GM18507 (cell line): ENCODE measurements at regions not wholly inside any gene's neighbourhood (a gene's known extent, or its start where the extent isn't known, plus 50 kb on each side); places are given as distances from the start of the nearest gene placed in this dataset.

Experiments
- DNase-seq: peaks from one replicate; pipeline ENCODE4 v3.0.0; 2011; ENCODE audit warnings: low read depth; ENCODE audit not compliant: insufficient read length; ENCODE audit errors: extremely low spot score
- FAIRE-seq: peaks from 2 replicates; lab custom pipeline; 2011; peaks lifted over from hg19 to GRCh38; lab: Jason Lieb, UNC

GRCh38 chr7:144941127-144941526 is 105.3 kb upstream of the TPK1 start:
- DNase-seq (no peak), FAIRE-seq (no peak)

- no peak for DNase-seq
- FAIRE-seq = no peak
These were observed 101.3 kb upstream of the TPK1 start for GRCh38 chr7:144937199-144937598.

GRCh38 chr7:144936314-144936713 is 100.5 kb upstream of the TPK1 start:
- FAIRE-seq = no peak

GRCh38 chr7:144910411-144910810 is 74.6 kb upstream of the TPK1 start:
- no peak for DNase-seq
- no peak for FAIRE-seq

More at GRCh38 chr7:144936314-144936713, 100.5 kb upstream of the TPK1 start:
- no peak for DNase-seq

- FAIRE-seq (no peak), DNase-seq (no peak)
These were observed 73.2 kb upstream of the TPK1 start for GRCh38 chr7:144908943-144909556.

GRCh38 chr7:144908324-144908723 is 72.5 kb upstream of the TPK1 start:
- FAIRE-seq (peak; percentile 46), DNase-seq (no peak)

GRCh38 chr7:144907577-144907976 is 71.7 kb upstream of the TPK1 start:
- DNase-seq (peak; percentile 1), FAIRE-seq (peak; percentile 74)

- FAIRE-seq = no peak
- DNase-seq = no peak
These were observed 67.3 kb upstream of the TPK1 start for GRCh38 chr7:144903201-144903600.

- no peak for DNase-seq
- no peak for FAIRE-seq
These were observed 56.9 kb upstream of the TPK1 start for GRCh38 chr7:144892761-144893160.
